GM23338 (cell line): ENCODE measurements at regions not wholly inside any gene's neighbourhood (a gene's known extent, or its start where the extent isn't known, plus 50 kb on each side); places are given as distances from the start of the nearest gene placed in this dataset.

ENCODE experiments used
- ATAC-seq: fragments of 200-7000 bp; cut with Tn5 transposase; 3 replicates; pipeline ENCODE4 v1.9.1; 2020
- DNase-seq: peaks from one replicate; pipeline ENCODE4 v3.0.0-alpha.2; 2015; ENCODE audit warnings: low spot score
- H2AFZ ChIP-seq: fragments of 200-600 bp; sonication (generic); 2 replicates; pipeline ENCODE4 v1.8.0; 2016; ENCODE audit warnings: antibody characterized with exemption, mild to moderate bottlenecking, moderate library complexity
- H3F3A ChIP-seq: fragments of 200-600 bp; sonication (generic); replicated peaks from 2 replicates; pipeline ENCODE4 v1.8.0; 2017; ENCODE audit warnings: antibody characterized with exemption, mixed run types, low read depth
- H3K27ac ChIP-seq: fragments of 200-600 bp; sonication (generic); 2 replicates; pipeline ENCODE4 v1.6.1; 2016; ENCODE audit warnings: low read depth
- H3K27me3 ChIP-seq: fragments of 200-600 bp; sonication (generic); 2 replicates; pipeline ENCODE4 v1.8.0; 2016; ENCODE audit warnings: mild to moderate bottlenecking, mixed run types, moderate library complexity; ENCODE audit not compliant: insufficient read depth
- H3K36me3 ChIP-seq: fragments of 200-600 bp; sonication (generic); 2 replicates; pipeline ENCODE4 v1.8.0; 2016; ENCODE audit warnings: mild to moderate bottlenecking; ENCODE audit not compliant: insufficient read depth
- H3K4me1 ChIP-seq: fragments of 200-600 bp; sonication (generic); 2 replicates; pipeline ENCODE4 v1.8.0; 2016; ENCODE audit warnings: mild to moderate bottlenecking, moderate library complexity; ENCODE audit not compliant: insufficient read depth
- H3K4me2 ChIP-seq: fragments of 200-600 bp; sonication (generic); 2 replicates; pipeline ENCODE4 v1.7.1; 2017; ENCODE audit warnings: mixed run types
- H3K4me3 ChIP-seq: fragments of 200-600 bp; sonication (generic); 2 replicates; pipeline ENCODE4 v1.6.1; 2016; ENCODE audit warnings: mixed run types
- H3K79me2 ChIP-seq: fragments of 200-600 bp; sonication (generic); replicated peaks from 2 replicates; pipeline ENCODE4 v1.8.0; 2017; ENCODE audit warnings: mild to moderate bottlenecking; ENCODE audit not compliant: insufficient read depth
- H3K9me2 ChIP-seq: fragments of 200-600 bp; sonication (generic); 2 replicates; pipeline ENCODE4 v1.8.0; 2017; ENCODE audit not compliant: insufficient read depth
- H4K20me1 ChIP-seq: fragments of 200-600 bp; sonication (generic); replicated peaks from 2 replicates; pipeline ENCODE4 v1.8.0; 2017; ENCODE audit warnings: mild to moderate bottlenecking; ENCODE audit not compliant: insufficient read depth
- H3K27ac Mint-ChIP-seq: 2 replicates; pipeline ENCODE4 v1.8.0; 2020; ENCODE audit warnings: inconsistent platforms, mild to moderate bottlenecking, moderate library complexity, mixed read lengths
- H3K27me3 Mint-ChIP-seq: 3 replicates; pipeline ENCODE4 v1.8.0; 2022; ENCODE audit warnings: low read depth, mild to moderate bottlenecking, moderate library complexity, mixed read lengths, inconsistent platforms; ENCODE audit not compliant: insufficient read depth, poor library complexity
- H3K36me3 Mint-ChIP-seq: 3 replicates; pipeline ENCODE4 v1.8.0; 2021; ENCODE audit warnings: low read depth, mild to moderate bottlenecking, inconsistent platforms, moderate library complexity, mixed read lengths
- H3K4me1 Mint-ChIP-seq: 3 replicates; pipeline ENCODE4 v1.8.0; 2020; ENCODE audit warnings: mild to moderate bottlenecking, inconsistent platforms, mixed read lengths
- H3K4me3 Mint-ChIP-seq: 3 replicates; pipeline ENCODE4 v1.8.0; 2021; ENCODE audit warnings: moderate library complexity, mild to moderate bottlenecking, inconsistent platforms, mixed read lengths
- H3K9me3 Mint-ChIP-seq: 3 replicates; pipeline ENCODE4 v1.8.0; 2020; ENCODE audit warnings: moderate library complexity, mild to moderate bottlenecking, inconsistent platforms, mixed read lengths
- CREB1 ChIP-seq: fragments of 250-450 bp; sonication (Bioruptor Pico); IDR thresholded peaks from 2 replicates; pipeline ENCODE4 v1.5.0; 2020; ENCODE audit warnings: low read depth, mild to moderate bottlenecking, moderate library complexity
- EZH2 ChIP-seq: fragments of 200-600 bp; sonication (generic); IDR thresholded peaks from one replicate; pipeline ENCODE4 v1.8.0; 2017; ENCODE audit warnings: antibody characterized with exemption, mild to moderate bottlenecking, low read depth; ENCODE audit not compliant: unreplicated experiment
- EZH2phosphoT487 ChIP-seq: fragments of 200-600 bp; sonication (generic); IDR thresholded peaks from one replicate; pipeline ENCODE4 v1.8.1; 2018; ENCODE audit warnings: antibody characterized with exemption; ENCODE audit not compliant: unreplicated experiment
- JUNB ChIP-seq: IDR thresholded peaks from one replicate; pipeline ENCODE4 v1.6.1; 2016; ENCODE audit warnings: antibody characterized with exemption; ENCODE audit not compliant: unreplicated experiment
- NANOG ChIP-seq: IDR thresholded peaks from 2 replicates; pipeline ENCODE4 v1.6.1; 2016; ENCODE audit warnings: antibody characterized with exemption, borderline replicate concordance
- POLR2AphosphoS5 ChIP-seq: IDR thresholded peaks from 2 replicates; pipeline ENCODE4 v1.6.1; 2016; ENCODE audit warnings: antibody characterized with exemption, low read depth
- STAT1 ChIP-seq: IDR thresholded peaks from one replicate; pipeline ENCODE4 v1.6.1; 2016; ENCODE audit warnings: antibody characterized with exemption; ENCODE audit not compliant: unreplicated experiment
- ZNF114 ChIP-seq: fragments of 250-450 bp; sonication (Bioruptor Pico); IDR thresholded peaks from 2 replicates; pipeline ENCODE4 v1.5.0; 2020; ENCODE audit warnings: mild to moderate bottlenecking, moderate library complexity
- ZNF331 ChIP-seq: fragments of 250-450 bp; sonication (Bioruptor Pico); IDR thresholded peaks from 2 replicates; pipeline ENCODE4 v1.5.0; 2020; ENCODE audit warnings: low read depth, mild to moderate bottlenecking, moderate library complexity
- TF ChIP-seq, protein P1 (sequence below), 2 experiments: fragments of 200-600 bp in 1 of 2; sonication (generic) in 1 of 2; conservative IDR thresholded peaks; 2 replicates each; pipeline versions ENCODE4 v1.5.1 to v1.6.1; 2016 to 2017; ENCODE audit warnings: antibody characterized with exemption in 2 of 2, low read depth in 2 of 2, mild to moderate bottlenecking in 2 of 2, moderate library complexity in 1 of 2
- TF ChIP-seq, protein P2 (sequence below): IDR thresholded peaks from one replicate; pipeline ENCODE4 v1.6.1; 2018; ENCODE audit warnings: antibody characterized with exemption; ENCODE audit not compliant: unreplicated experiment
- TF ChIP-seq, protein P3 (sequence below): fragments of 250-450 bp; sonication (Bioruptor Pico); IDR thresholded peaks from 2 replicates; pipeline ENCODE4 v1.5.0; 2020; ENCODE audit warnings: mild to moderate bottlenecking, moderate library complexity
- TF ChIP-seq, protein P4 (sequence below): IDR thresholded peaks from 2 replicates; pipeline ENCODE4 v1.6.1; 2016; ENCODE audit warnings: antibody characterized with exemption

DNA sequence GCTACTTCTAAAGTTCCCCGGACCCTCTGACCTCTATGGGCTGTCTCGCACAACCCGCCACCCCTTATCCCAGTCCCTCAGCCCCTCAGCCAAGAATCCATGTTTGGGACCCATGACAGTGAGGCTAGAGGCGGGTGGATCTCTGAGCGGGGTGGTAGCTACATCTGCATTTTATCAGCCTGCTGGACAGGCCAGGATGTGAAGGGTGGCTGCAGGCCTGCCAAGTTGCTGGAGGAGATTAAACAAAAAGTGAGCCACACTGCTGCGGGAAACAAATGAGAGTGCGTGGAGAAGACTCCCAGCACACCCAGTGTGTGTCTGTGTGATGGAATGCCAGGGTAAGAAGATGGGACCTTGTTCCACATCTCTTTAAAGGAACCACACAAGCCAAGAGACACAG is 51.1 kb upstream of the SPATA12 start:
- no peak overlapping the region for H2AFZ ChIP-seq
- H3K4me2 ChIP-seq = no peak overlapping the region
- peaks cover 8% of the 10 kb centered on the region for H3F3A ChIP-seq
- peaks cover 15% of the 10 kb centered on the region for H3K36me3 Mint-ChIP-seq
- ATAC-seq = no peak
- TF ChIP-seq EZH2 = no peak
- TF ChIP-seq ZNF114 (CRISPR knock-in tag) = no peak
- no peak for TF ChIP-seq CREB1
- TF ChIP-seq, protein P1, sequence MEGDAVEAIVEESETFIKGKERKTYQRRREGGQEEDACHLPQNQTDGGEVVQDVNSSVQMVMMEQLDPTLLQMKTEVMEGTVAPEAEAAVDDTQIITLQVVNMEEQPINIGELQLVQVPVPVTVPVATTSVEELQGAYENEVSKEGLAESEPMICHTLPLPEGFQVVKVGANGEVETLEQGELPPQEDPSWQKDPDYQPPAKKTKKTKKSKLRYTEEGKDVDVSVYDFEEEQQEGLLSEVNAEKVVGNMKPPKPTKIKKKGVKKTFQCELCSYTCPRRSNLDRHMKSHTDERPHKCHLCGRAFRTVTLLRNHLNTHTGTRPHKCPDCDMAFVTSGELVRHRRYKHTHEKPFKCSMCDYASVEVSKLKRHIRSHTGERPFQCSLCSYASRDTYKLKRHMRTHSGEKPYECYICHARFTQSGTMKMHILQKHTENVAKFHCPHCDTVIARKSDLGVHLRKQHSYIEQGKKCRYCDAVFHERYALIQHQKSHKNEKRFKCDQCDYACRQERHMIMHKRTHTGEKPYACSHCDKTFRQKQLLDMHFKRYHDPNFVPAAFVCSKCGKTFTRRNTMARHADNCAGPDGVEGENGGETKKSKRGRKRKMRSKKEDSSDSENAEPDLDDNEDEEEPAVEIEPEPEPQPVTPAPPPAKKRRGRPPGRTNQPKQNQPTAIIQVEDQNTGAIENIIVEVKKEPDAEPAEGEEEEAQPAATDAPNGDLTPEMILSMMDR (conservative IDR thresholded peaks at IDR 0.05; ENCODE audit: low read depth in 2 of 2) = no peak
- TF ChIP-seq ZNF331 = no peak
- TF ChIP-seq, protein P2, sequence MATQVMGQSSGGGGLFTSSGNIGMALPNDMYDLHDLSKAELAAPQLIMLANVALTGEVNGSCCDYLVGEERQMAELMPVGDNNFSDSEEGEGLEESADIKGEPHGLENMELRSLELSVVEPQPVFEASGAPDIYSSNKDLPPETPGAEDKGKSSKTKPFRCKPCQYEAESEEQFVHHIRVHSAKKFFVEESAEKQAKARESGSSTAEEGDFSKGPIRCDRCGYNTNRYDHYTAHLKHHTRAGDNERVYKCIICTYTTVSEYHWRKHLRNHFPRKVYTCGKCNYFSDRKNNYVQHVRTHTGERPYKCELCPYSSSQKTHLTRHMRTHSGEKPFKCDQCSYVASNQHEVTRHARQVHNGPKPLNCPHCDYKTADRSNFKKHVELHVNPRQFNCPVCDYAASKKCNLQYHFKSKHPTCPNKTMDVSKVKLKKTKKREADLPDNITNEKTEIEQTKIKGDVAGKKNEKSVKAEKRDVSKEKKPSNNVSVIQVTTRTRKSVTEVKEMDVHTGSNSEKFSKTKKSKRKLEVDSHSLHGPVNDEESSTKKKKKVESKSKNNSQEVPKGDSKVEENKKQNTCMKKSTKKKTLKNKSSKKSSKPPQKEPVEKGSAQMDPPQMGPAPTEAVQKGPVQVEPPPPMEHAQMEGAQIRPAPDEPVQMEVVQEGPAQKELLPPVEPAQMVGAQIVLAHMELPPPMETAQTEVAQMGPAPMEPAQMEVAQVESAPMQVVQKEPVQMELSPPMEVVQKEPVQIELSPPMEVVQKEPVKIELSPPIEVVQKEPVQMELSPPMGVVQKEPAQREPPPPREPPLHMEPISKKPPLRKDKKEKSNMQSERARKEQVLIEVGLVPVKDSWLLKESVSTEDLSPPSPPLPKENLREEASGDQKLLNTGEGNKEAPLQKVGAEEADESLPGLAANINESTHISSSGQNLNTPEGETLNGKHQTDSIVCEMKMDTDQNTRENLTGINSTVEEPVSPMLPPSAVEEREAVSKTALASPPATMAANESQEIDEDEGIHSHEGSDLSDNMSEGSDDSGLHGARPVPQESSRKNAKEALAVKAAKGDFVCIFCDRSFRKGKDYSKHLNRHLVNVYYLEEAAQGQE = no peak
- TF ChIP-seq, protein P3, sequence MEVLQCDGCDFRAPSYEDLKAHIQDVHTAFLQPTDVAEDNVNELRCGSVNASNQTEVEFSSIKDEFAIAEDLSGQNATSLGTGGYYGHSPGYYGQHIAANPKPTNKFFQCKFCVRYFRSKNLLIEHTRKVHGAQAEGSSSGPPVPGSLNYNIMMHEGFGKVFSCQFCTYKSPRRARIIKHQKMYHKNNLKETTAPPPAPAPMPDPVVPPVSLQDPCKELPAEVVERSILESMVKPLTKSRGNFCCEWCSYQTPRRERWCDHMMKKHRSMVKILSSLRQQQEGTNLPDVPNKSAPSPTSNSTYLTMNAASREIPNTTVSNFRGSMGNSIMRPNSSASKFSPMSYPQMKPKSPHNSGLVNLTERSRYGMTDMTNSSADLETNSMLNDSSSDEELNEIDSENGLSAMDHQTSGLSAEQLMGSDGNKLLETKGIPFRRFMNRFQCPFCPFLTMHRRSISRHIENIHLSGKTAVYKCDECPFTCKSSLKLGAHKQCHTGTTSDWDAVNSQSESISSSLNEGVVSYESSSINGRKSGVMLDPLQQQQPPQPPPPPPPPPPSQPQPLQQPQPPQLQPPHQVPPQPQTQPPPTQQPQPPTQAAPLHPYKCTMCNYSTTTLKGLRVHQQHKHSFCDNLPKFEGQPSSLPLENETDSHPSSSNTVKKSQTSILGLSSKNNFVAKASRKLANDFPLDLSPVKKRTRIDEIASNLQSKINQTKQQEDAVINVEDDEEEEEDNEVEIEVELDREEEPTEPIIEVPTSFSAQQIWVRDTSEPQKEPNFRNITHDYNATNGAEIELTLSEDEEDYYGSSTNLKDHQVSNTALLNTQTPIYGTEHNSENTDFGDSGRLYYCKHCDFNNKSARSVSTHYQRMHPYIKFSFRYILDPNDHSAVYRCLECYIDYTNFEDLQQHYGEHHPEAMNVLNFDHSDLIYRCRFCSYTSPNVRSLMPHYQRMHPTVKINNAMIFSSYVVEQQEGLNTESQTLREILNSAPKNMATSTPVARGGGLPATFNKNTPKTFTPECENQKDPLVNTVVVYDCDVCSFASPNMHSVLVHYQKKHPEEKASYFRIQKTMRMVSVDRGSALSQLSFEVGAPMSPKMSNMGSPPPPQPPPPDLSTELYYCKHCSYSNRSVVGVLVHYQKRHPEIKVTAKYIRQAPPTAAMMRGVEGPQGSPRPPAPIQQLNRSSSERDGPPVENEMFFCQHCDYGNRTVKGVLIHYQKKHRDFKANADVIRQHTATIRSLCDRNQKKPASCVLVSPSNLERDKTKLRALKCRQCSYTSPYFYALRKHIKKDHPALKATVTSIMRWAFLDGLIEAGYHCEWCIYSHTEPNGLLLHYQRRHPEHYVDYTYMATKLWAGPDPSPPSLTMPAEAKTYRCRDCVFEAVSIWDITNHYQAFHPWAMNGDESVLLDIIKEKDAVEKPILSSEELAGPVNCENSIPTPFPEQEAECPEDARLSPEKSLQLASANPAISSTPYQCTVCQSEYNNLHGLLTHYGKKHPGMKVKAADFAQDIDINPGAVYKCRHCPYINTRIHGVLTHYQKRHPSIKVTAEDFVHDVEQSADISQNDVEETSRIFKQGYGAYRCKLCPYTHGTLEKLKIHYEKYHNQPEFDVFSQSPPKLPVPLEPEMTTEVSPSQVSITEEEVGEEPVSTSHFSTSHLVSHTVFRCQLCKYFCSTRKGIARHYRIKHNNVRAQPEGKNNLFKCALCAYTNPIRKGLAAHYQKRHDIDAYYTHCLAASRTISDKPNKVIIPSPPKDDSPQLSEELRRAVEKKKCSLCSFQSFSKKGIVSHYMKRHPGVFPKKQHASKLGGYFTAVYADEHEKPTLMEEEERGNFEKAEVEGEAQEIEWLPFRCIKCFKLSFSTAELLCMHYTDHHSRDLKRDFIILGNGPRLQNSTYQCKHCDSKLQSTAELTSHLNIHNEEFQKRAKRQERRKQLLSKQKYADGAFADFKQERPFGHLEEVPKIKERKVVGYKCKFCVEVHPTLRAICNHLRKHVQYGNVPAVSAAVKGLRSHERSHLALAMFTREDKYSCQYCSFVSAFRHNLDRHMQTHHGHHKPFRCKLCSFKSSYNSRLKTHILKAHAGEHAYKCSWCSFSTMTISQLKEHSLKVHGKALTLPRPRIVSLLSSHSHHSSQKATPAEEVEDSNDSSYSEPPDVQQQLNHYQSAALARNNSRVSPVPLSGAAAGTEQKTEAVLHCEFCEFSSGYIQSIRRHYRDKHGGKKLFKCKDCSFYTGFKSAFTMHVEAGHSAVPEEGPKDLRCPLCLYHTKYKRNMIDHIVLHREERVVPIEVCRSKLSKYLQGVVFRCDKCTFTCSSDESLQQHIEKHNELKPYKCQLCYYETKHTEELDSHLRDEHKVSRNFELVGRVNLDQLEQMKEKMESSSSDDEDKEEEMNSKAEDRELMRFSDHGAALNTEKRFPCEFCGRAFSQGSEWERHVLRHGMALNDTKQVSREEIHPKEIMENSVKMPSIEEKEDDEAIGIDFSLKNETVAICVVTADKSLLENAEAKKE (CRISPR knock-in tag) = no peak
- no peak for TF ChIP-seq POLR2AphosphoS5
- TF ChIP-seq, protein P4, sequence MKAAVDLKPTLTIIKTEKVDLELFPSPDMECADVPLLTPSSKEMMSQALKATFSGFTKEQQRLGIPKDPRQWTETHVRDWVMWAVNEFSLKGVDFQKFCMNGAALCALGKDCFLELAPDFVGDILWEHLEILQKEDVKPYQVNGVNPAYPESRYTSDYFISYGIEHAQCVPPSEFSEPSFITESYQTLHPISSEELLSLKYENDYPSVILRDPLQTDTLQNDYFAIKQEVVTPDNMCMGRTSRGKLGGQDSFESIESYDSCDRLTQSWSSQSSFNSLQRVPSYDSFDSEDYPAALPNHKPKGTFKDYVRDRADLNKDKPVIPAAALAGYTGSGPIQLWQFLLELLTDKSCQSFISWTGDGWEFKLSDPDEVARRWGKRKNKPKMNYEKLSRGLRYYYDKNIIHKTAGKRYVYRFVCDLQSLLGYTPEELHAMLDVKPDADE = no peak
- no peak for TF ChIP-seq STAT1
- TF ChIP-seq NANOG = no peak
- no peak for TF ChIP-seq EZH2phosphoT487
- TF ChIP-seq JUNB = no peak
- H3K79me2 ChIP-seq = no peaks in the 10 kb centered on the region
- no peak overlapping the region for H3K4me3 ChIP-seq
- H4K20me1 ChIP-seq = no peaks in the 10 kb centered on the region
- H3K27ac Mint-ChIP-seq = peak overlapping the region; percentile 18; the same call in 1 of the 2 replicates
- peaks cover 19% of the 10 kb centered on the region for H3K4me1 ChIP-seq
- H3K27me3 ChIP-seq = no peaks in the 10 kb centered on the region
- H3K27ac ChIP-seq = no peak overlapping the region
- H3K27me3 Mint-ChIP-seq = peaks cover 3% of the 10 kb centered on the region
- peaks cover 12% of the 10 kb centered on the region; the same call in 2 of the 3 replicates for H3K9me3 Mint-ChIP-seq
- H3K36me3 ChIP-seq = no peaks in the 10 kb centered on the region
- no peak overlapping the region for H3K4me3 Mint-ChIP-seq
- no peak for DNase-seq
- H3K9me2 ChIP-seq = no peaks in the 10 kb centered on the region
- peaks cover 22% of the 10 kb centered on the region for H3K4me1 Mint-ChIP-seq
